ENCODE measurements at regions not wholly inside any gene's neighbourhood (a gene's known extent, or its start where the extent isn't known, plus 50 kb on each side); places are given as distances from the start of the nearest gene placed in this dataset.
"Not testable (repeated sequence)": the region's sequence is repeated elsewhere in the genome, so short reads cannot be mapped to it uniquely, and the experiment has no call there.

DNA sequence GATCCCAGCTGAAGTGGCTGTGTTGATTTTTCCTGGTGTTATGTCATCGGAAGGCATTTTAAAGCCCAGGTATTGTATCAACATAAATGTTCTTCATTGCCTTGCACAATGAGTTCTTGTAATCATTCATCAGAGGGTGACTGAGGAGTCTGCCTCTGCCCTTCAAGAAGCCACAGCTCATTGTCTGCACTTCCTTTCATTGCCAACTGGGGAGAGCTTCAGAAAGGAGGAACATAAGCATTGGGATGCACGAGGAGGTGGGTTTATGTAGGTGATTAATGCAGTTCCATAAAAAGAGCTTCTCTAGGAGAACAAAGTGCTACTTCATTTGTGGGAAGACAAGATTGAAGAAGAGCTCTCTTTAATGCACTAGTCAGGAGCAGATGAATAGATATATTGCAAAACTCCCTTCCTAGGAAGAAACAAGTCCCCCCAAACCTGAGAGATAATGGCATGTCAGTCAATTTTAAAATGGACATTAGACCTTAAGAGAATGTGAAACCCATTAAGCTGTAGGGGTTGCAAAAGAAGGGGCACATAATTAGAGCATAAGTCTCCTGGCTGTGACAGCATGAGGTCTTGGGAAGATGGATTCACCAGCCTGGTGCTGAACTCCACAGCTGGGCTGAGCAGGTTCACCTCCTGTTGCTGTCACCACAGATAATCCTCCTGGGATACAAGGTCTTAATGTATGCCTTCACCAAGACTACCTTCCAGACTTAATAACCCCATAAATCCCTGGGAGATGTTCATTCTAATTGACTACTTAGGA lies 124.6 kb downstream of the BACH1 start:
- Histone ChIP-seq H3K4me3 (ENCODE audit: low read depth, low read length) (no peak overlapping the region), H3K36me3 (ENCODE audit: insufficient read depth, low read length) (no peaks in the 10 kb centered on the region), H3K27ac (ENCODE audit: low read depth, low read length) (no peak overlapping the region), H2AFZ (ENCODE audit: low read length, unreplicated experiment) (no peak overlapping the region), H3K27me3 (ENCODE audit: insufficient read depth, low read length) (no peaks in the 10 kb centered on the region), H3K4me1 (ENCODE audit: control insufficient read depth, insufficient read depth, low read length, unreplicated experiment) (no peaks in the 10 kb centered on the region), H3K79me2 (ENCODE audit: control insufficient read depth, insufficient read depth, low read length, unreplicated experiment) (no peaks in the 10 kb centered on the region)

DNA sequence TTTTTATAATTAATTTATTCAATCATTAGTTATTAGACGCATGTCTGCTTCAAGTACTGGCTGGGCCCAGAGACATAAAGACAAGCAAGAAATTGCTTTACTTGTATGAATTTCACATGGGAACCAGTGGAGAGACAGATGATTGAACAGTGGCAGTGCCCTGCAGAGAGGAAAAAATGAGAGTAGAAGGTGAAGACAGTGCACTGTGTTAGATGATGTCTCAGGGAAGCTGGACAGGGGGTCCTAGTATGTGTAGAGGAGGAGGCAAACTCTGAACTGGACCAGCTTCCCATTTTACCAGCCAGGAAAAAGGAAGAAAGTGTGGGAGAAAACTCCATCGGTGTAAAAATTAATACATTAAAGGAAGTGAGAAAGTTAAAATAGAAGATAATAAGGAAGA lies 126.0 kb downstream of the BACH1 start:
- H3K27me3 ChIP-seq (ENCODE audit: insufficient read depth, low read length), result no peaks in the 10 kb centered on the region
- no peak overlapping the region for H3K27ac ChIP-seq (ENCODE audit: low read depth, low read length)
- no peak overlapping the region for H3K4me3 ChIP-seq (ENCODE audit: low read depth, low read length)
- no peak overlapping the region for H2AFZ ChIP-seq (ENCODE audit: low read length, unreplicated experiment)
- H3K36me3 ChIP-seq (ENCODE audit: insufficient read depth, low read length), result no peaks in the 10 kb centered on the region
- H3K79me2 ChIP-seq (ENCODE audit: control insufficient read depth, insufficient read depth, low read length, unreplicated experiment), result no peaks in the 10 kb centered on the region
- no peaks in the 10 kb centered on the region for H3K4me1 ChIP-seq (ENCODE audit: control insufficient read depth, insufficient read depth, low read length, unreplicated experiment)

DNA sequence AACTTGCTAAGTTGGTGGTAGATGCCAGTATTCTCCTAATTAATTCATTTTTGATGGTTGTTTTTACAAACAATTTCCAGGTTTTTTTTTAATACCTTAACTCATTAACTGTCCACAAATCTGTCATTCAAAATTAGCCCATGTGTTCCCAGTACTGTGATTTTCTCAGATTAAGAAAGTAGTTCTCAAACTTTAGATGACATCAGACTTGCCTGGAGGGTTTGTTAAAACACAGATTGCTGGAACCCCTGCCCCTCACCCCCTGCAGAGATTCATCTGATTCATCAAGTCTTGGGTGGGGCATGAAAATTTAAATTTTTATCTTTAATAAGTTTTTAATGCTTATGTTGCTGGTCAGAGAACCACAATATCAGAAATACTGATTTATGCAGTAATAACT lies 130.5 kb downstream of the BACH1 start:
- no peaks in the 10 kb centered on the region for H3K79me2 ChIP-seq (ENCODE audit: control insufficient read depth, insufficient read depth, low read length, unreplicated experiment)

DNA sequence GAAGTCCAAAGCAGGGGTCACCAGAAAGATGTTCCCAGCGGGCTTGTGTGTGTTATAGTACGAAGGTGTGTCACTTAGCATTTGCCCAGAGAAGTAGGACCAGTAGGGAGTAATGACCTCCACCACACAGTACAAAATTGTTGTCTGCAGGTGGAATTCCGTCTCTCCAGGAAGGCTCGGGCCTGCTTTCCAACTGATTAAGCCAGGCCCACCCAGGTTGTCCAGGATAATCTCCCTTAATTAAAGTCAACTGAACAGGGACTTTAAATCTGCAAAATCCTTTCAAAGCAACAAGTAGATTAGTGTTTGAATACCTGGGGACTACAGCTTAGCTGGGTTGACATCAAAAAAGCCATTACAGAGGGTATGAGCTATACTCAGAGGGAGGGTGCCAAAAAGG lies 131.3 kb downstream of the BACH1 start:
- H3K27me3 ChIP-seq (ENCODE audit: insufficient read depth, low read length), result no peaks in the 10 kb centered on the region
- H2AFZ ChIP-seq (ENCODE audit: low read length, unreplicated experiment), result no peak overlapping the region
- H3K4me1 ChIP-seq (ENCODE audit: control insufficient read depth, insufficient read depth, low read length, unreplicated experiment), result no peaks in the 10 kb centered on the region
- no peaks in the 10 kb centered on the region for H3K36me3 ChIP-seq (ENCODE audit: insufficient read depth, low read length)
- no peaks in the 10 kb centered on the region for H3K79me2 ChIP-seq (ENCODE audit: control insufficient read depth, insufficient read depth, low read length, unreplicated experiment)
- no peak overlapping the region for H3K27ac ChIP-seq (ENCODE audit: low read depth, low read length)
- H3K4me3 ChIP-seq (ENCODE audit: low read depth, low read length), result no peak overlapping the region

More for the DNA sequence above, 130.5 kb downstream of the BACH1 start:
- Histone ChIP-seq H3K27ac (ENCODE audit: low read depth, low read length) (no peak overlapping the region), H3K36me3 (ENCODE audit: insufficient read depth, low read length) (no peaks in the 10 kb centered on the region), H3K4me1 (ENCODE audit: control insufficient read depth, insufficient read depth, low read length, unreplicated experiment) (no peaks in the 10 kb centered on the region), H3K4me3 (ENCODE audit: low read depth, low read length) (no peak overlapping the region), H3K27me3 (ENCODE audit: insufficient read depth, low read length) (no peaks in the 10 kb centered on the region), H2AFZ (ENCODE audit: low read length, unreplicated experiment) (no peak overlapping the region)

DNA sequence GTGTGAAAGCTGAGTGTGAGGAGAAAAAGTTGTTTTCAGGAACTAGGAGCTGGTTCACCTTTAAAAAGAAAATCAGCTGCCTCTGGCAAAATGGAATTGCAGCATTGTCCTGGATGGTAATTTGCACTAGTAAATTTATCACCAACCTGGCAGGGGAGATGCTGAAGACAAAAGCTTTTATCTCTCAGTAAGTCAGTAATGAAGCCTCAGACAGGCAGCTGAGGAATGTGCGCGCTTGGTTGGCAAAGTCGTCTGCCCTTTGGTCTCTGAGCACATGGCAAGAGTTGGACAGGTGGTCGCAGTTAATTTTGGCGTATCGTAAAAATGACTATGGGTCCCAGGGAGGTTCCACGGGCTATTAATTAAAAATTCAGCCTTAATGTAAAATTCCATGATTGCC lies 131.9 kb downstream of the BACH1 start:
- Histone ChIP-seq H3K27me3 (ENCODE audit: insufficient read depth, low read length) (no peaks in the 10 kb centered on the region), H3K27ac (ENCODE audit: low read depth, low read length) (no peak overlapping the region), H3K4me3 (ENCODE audit: low read depth, low read length) (no peak overlapping the region)

DNA sequence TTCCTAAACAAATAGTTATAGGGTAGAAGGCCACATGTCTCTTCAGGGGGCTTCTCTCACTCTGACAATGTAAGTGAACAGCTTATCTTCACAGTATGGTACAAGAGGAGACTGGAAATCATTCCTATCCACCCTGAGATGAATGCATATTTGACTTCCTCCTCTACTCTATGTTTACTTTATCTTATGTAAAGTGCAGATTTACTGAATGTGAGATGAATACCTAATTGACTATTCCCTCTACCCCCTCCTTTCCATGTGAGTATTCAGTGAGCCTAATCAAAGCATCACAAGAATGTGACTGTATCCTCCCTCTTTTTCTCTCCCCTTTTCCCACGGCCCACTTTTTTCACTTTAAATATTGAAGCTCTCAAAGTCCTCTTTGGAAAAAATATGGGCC lies 132.5 kb downstream of the BACH1 start:
- Histone ChIP-seq H3K4me1 (ENCODE audit: control insufficient read depth, insufficient read depth, low read length, unreplicated experiment) (no peaks in the 10 kb centered on the region), H3K79me2 (ENCODE audit: control insufficient read depth, insufficient read depth, low read length, unreplicated experiment) (no peaks in the 10 kb centered on the region), H3K36me3 (ENCODE audit: insufficient read depth, low read length) (no peaks in the 10 kb centered on the region), H3K27me3 (ENCODE audit: insufficient read depth, low read length) (no peaks in the 10 kb centered on the region), H3K27ac (ENCODE audit: low read depth, low read length) (no peak overlapping the region), H3K4me3 (ENCODE audit: low read depth, low read length) (no peak overlapping the region), H2AFZ (ENCODE audit: low read length, unreplicated experiment) (no peak overlapping the region)

More for the DNA sequence above, 131.9 kb downstream of the BACH1 start:
- no peaks in the 10 kb centered on the region for H3K4me1 ChIP-seq (ENCODE audit: control insufficient read depth, insufficient read depth, low read length, unreplicated experiment)
- H3K79me2 ChIP-seq (ENCODE audit: control insufficient read depth, insufficient read depth, low read length, unreplicated experiment), result no peaks in the 10 kb centered on the region
- no peaks in the 10 kb centered on the region for H3K36me3 ChIP-seq (ENCODE audit: insufficient read depth, low read length)
- H2AFZ ChIP-seq (ENCODE audit: low read length, unreplicated experiment), result no peak overlapping the region

DNA sequence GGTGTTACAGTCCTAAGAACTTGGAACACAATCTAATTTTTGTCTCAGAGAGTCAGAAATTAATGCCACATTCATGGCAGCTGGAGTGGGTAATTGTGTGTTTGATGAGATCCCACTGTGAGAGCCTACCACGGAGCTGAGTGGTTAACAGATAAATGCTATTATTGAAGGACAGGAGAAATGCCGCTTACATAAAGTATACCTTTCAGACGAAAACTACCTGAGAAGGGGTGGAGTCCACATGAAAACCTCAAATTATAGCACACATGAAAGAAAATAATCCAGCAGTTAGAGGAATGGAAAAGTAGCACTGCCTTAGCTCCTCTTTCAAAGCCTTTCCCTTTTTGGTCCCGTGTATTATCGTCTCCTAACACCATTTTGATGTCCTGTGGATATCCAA lies 133.0 kb downstream of the BACH1 start:
- no peak overlapping the region for H3K27ac ChIP-seq (ENCODE audit: low read depth, low read length)
- H3K27me3 ChIP-seq (ENCODE audit: insufficient read depth, low read length), result no peaks in the 10 kb centered on the region
- no peaks in the 10 kb centered on the region for H3K79me2 ChIP-seq (ENCODE audit: control insufficient read depth, insufficient read depth, low read length, unreplicated experiment)
- H3K4me3 ChIP-seq (ENCODE audit: low read depth, low read length), result no peak overlapping the region
- no peaks in the 10 kb centered on the region for H3K36me3 ChIP-seq (ENCODE audit: insufficient read depth, low read length)
- no peaks in the 10 kb centered on the region for H3K4me1 ChIP-seq (ENCODE audit: control insufficient read depth, insufficient read depth, low read length, unreplicated experiment)
- H2AFZ ChIP-seq (ENCODE audit: low read length, unreplicated experiment), result no peak overlapping the region

DNA sequence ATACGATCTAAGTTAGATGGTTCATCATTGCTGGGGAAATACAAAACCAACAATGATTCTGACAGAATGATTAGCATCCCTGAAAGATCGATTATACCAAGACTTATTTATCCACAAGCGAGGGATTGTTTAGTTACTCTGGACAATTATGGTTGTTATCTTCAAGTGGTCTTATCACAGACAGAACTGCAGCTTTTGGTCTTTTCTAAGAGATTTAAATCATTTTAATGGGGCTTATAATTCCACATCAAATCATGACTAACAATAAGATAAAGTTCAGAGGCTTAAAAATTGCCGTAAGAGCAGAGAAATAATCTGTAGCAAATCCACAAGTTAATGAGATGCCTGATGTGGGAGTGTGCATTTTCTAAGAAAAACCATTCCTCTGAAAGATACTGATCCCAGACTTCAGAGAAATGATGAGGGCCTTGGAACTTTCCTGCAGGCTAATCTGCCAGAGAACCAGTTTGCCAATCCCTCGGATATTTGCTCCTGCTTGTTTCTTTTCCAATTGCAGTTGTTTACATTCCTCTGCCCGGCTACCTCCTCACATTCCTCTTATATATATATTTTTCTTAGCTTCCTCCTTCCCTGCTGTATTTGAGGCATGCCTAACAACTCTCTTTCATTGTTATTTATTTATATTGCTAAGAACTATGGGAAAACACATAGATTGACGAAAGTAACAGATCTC lies 134.8 kb downstream of the BACH1 start:
- H3K4me1 ChIP-seq (ENCODE audit: control insufficient read depth, insufficient read depth, low read length, unreplicated experiment), result no peaks in the 10 kb centered on the region

DNA sequence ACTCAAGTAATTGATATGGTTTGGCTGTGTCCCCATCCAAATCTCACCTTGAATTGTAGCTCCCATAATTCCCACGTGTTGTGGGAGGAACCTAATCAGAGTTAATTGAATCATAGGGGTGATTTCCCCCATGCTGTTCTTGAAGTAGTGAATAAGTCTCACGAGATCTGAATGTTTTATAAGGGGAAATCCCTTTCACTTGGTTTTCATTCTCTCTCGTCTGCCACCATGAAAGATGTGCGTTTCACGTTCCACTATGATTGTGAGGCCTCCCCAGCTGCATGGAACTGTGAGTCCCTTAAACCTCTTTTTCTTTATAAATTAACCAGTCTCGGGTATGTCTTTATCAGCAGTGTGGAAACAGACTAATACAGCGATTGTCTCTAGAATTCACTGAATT lies 135.4 kb downstream of the BACH1 start:
- H3K27me3 ChIP-seq (ENCODE audit: insufficient read depth, low read length), result no peaks in the 10 kb centered on the region
- no peak overlapping the region for H3K4me3 ChIP-seq (ENCODE audit: low read depth, low read length)
- no peak overlapping the region for H3K27ac ChIP-seq (ENCODE audit: low read depth, low read length)
- H2AFZ ChIP-seq (ENCODE audit: low read length, unreplicated experiment), result no peak overlapping the region
- H3K36me3 ChIP-seq (ENCODE audit: insufficient read depth, low read length), result no peaks in the 10 kb centered on the region
- H3K4me1 ChIP-seq (ENCODE audit: control insufficient read depth, insufficient read depth, low read length, unreplicated experiment), result no peaks in the 10 kb centered on the region
- H3K79me2 ChIP-seq (ENCODE audit: control insufficient read depth, insufficient read depth, low read length, unreplicated experiment), result no peaks in the 10 kb centered on the region

More for the DNA sequence above, 134.8 kb downstream of the BACH1 start:
- no peak overlapping the region for H3K27ac ChIP-seq (ENCODE audit: low read depth, low read length)
- H3K36me3 ChIP-seq (ENCODE audit: insufficient read depth, low read length), result no peaks in the 10 kb centered on the region
- no peaks in the 10 kb centered on the region for H3K79me2 ChIP-seq (ENCODE audit: control insufficient read depth, insufficient read depth, low read length, unreplicated experiment)
- H3K4me3 ChIP-seq (ENCODE audit: low read depth, low read length), result no peak overlapping the region
- no peak overlapping the region for H2AFZ ChIP-seq (ENCODE audit: low read length, unreplicated experiment)
- H3K27me3 ChIP-seq (ENCODE audit: insufficient read depth, low read length), result no peaks in the 10 kb centered on the region

DNA sequence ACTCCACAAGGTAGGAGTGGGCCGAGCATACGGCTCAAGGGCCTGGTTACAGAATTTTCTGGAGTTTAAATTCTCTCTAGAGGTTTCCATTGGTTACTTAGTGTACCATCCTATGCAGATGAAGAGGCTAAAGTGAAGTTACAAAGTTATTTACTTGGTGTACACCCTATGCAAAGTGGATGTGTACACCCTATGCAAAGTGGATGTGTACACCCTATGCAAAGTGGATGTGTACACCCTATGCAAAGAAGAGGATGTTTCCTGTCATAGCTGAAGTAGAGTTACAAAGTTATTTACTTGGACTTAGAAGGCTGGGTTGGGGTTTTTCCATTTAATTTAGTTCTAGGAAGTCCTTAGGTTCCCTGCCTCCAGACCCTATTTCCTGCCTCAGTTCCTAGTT lies 136.3 kb downstream of the BACH1 start:
- H3K27me3 ChIP-seq (ENCODE audit: insufficient read depth, low read length); H3K79me2 ChIP-seq (ENCODE audit: control insufficient read depth, insufficient read depth, low read length, unreplicated experiment); H3K27ac ChIP-seq (ENCODE audit: low read depth, low read length); H2AFZ ChIP-seq (ENCODE audit: low read length, unreplicated experiment); H3K4me1 ChIP-seq (ENCODE audit: control insufficient read depth, insufficient read depth, low read length, unreplicated experiment); H3K36me3 ChIP-seq (ENCODE audit: insufficient read depth, low read length); H3K4me3 ChIP-seq (ENCODE audit: low read depth, low read length): not testable (repeated sequence)

DNA sequence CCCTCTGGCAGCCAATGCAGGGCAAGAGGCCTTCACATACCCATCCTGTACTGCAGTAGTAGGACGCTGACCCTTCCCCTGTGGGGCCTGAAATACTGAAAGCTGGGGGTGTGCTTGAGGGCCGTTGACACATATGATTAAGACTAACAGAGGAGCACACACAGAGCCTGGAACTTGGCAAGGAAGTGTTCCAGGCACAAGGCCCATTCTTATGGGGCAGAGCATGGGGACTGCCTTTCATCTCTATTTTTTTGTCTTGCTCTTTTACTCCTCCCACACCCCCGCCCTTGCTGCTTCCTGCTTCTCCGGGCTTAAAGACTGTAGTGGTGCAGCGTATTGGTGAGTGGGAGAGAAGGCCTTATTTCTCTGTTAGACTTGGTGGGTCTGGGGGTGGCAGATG lies 137.4 kb downstream of the BACH1 start:
- Histone ChIP-seq H3K4me1 (ENCODE audit: control insufficient read depth, insufficient read depth, low read length, unreplicated experiment) (no peaks in the 10 kb centered on the region), H3K36me3 (ENCODE audit: insufficient read depth, low read length) (no peaks in the 10 kb centered on the region), H2AFZ (ENCODE audit: low read length, unreplicated experiment) (no peak overlapping the region), H3K27ac (ENCODE audit: low read depth, low read length) (no peak overlapping the region), H3K4me3 (ENCODE audit: low read depth, low read length) (no peak overlapping the region), H3K27me3 (ENCODE audit: insufficient read depth, low read length) (no peaks in the 10 kb centered on the region), H3K79me2 (ENCODE audit: control insufficient read depth, insufficient read depth, low read length, unreplicated experiment) (no peaks in the 10 kb centered on the region)
